ENCODE measurements at regions not wholly inside any gene's neighbourhood (a gene's known extent, or its start where the extent isn't known, plus 50 kb on each side); places are given as distances from the start of the nearest gene placed in this dataset.

- DNase-seq: no peak
Measured at GRCh38 chr10:25661632-25662031, 272.4 kb upstream of the MYO3A start.

DNA sequence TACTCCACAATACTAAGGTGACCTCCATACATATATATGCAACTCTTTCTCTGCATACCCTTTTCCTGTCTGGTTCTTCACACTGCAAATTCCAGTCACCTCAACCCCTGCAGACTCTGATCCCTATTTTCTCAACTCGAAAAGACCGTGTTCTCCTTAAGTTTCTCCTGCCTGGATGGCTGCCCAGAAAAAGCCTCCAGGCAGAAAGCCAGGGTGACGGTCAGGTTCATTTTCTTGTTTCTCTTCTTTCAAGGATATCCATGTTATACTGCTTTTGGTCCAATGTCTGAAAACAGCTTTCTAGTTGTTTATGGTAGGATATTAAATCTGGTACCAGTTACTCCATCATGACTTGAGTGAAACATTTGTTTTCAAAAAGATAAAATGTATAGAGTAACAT is 267.8 kb upstream of the MYO3A start:
- DNase-seq: no peak

DNA sequence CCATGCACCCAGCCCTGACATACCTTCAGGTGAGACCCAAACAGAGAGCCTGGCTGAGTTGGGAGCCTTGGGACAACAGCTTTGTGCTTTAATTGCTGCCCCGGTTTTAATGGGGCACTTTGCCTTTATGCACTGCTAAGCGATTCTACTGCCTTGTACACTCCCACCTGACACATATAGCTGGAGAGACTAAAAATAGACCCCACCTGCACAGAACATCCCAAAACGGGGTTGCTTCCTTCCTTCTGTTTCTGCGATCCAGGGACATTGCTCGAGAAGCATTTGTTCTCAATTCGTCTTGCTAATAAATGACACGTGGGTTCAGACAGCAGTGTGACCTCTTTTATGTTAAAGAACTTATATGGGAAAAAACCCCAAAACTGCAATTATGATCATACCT is 258.8 kb upstream of the MYO3A start:
- DNase-seq: no peak

DNA sequence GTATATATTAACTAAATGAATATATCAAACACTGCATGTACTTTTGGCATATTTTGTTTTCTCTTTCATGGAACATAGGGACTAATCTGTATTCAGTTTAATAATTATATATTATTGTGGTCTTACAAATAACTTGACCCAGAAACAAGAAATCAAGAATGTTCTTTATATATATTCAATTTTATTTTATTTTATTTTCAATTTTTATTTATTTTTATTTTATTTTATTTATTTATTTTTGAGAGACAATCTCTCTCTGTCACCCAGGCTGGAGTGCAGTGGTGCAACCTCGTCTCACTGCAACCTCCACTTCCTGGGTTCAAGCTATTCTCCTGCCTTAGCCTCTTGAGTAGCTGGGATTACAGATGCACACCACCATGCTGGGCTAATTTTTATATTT is 258.4 kb upstream of the MYO3A start:
- DNase-seq: no peak

DNA sequence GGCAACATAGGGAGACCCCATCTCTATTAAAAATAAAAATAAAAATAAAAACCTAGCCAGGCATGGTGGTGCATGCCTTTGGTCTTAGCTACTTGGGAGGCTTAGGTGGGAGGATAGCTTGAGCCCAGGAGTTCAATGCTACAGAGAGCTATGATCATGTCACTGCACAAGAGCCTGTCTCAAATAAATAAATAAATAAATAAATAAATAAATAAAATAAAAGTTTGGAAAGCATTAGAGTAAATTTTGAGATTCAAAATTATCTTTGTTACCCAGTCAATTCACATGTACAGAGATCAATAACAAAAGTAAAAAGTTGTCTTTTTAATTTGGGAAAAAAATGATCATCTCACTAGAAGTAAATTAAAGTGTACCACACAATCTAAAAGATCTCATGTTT is 255.8 kb upstream of the MYO3A start:
- DNase-seq: no peak

DNA sequence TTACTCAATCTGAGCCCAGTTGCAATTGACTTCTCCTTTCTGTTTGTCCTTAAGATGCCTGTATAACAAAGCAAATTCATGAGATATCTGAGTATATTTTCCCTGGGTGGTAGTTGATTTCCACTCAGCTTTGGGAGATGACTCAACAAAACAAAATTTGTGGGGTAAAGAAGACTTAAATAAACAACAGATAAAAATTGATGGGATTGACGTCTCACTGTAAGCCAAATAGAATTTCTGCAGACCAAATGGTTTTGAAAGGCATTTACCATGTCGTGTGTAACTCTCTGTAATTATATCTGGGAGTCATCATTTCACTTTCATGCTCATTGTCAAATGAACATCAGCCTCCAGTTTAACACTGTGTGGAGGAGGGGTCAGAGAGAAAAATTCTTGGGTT is 255.4 kb upstream of the MYO3A start:
- no peak for DNase-seq

GRCh38 chr10:25682203-25682851 is 251.7 kb upstream of the MYO3A start:
- DNase-seq: no peak

- DNase-seq: no peak
Measured at GRCh38 chr10:25683344-25683743, 250.7 kb upstream of the MYO3A start.

GRCh38 chr10:25687521-25687920 is 246.5 kb upstream of the MYO3A start:
- DNase-seq: no peak

- DNase-seq: no peak
Measured at GRCh38 chr10:25689346-25690100, 244.5 kb upstream of the MYO3A start.

- DNase-seq: no peak
Measured at GRCh38 chr10:25692761-25693160, 241.3 kb upstream of the MYO3A start.

DNA sequence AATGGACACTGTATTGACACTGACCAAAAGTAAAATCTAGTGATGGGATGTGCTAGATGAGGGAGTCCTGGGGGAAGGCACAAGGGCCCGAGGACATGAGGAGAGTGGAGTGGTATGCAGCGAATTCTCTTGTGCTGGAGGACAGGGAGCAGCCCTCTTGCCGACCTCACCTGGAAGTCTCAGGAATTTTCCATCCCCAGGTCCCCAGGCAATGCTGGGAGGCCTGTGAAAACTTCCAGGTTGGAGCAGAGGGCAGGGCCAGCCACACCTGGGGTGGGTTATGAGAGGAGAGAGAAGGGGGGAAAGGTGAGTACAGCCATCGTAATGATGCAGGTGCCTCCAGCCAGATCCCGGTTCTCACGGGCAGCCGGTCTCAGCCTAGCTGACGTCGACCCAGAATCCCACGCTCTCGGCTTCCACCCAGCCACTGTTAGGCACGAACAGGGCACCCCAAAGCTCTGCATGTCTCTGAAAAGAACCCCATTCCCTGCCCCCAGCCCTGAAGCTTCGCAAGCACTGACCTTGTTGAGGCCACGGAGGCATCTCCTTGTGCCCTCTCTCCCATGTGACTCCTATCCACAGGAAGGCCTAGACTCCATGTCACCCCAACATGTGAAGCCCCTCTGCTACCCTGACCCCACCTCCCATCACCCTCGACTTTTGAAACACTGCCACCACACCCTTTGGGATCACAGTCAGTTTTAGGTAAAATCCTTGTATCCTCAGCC is 239.7 kb upstream of the MYO3A start:
- no peak for DNase-seq

DNA sequence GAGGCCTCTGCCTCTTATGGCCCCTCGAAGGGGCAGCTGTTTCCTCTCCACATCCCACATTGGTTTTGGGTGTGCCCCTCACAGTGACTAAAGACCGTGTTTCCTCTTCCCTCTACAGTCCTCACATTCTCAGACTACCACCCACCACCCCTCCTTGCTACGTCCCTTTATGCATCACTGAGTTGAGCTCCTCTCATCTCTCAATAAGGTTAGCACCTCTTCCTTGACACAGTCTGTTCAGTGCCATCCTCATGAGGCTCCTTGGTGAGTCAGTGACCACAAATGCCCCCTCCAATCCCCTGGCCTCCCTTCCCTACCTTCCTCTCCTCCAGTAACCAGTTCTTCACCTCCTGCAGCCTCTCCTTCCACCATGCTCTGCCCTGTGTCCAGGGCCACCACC is 239.1 kb upstream of the MYO3A start:
- DNase-seq: no peak

- no peak for DNase-seq
Measured at GRCh38 chr10:25695586-25695985, 238.4 kb upstream of the MYO3A start.

- no peak for DNase-seq
Measured at GRCh38 chr10:25696013-25696708, 237.9 kb upstream of the MYO3A start.

DNA sequence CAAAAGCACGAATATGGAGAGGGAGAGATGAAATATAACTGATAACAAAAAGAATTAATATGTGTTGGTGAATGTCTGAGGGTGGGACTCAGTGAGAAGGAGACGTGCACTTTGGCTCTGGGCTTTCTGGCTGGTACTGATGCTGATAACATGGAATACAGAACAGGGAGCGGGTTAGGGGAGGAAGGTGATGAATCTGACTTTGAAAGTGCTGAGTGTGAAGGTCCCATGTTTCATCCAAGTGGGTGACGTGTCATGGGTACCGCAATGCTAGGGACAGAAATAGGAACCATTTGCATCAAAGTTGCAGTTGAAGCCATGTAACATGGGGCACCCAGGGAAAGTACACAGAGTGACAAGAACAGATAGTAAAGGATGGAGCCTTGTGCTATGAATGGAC is 236.6 kb upstream of the MYO3A start:
- DNase-seq: no peak

- no peak for DNase-seq
Measured at GRCh38 chr10:25698638-25699037, 235.4 kb upstream of the MYO3A start.

GRCh38 chr10:25699631-25700030 is 234.4 kb upstream of the MYO3A start:
- no peak for DNase-seq

- DNase-seq: no peak
Measured at GRCh38 chr10:25701652-25702051, 232.4 kb upstream of the MYO3A start.

DNA sequence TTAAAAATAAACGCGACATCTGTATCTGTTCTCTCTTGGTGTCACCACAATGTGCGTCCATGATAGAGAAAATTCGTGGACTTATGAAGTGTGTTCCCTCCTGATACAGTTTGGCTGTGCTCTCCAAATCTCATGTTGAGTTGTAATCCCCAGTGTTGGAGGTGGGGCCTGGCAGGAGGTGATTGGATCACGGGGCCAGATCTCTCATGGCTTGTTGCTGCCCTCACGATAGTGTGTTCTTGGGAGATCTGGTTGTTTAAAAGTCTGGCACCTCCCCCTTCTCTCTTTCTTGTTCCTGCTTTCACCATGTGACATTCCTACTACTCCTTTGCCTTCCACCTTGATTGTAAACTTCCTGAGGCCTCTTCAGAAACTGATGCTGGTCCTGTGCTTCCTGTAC is 229.4 kb upstream of the MYO3A start:
- no peak for DNase-seq

GRCh38 chr10:25707572-25707971 is 226.5 kb upstream of the MYO3A start:
- no peak for DNase-seq

- DNase-seq: no peak
Measured at GRCh38 chr10:25707976-25708671, 225.9 kb upstream of the MYO3A start.

DNA sequence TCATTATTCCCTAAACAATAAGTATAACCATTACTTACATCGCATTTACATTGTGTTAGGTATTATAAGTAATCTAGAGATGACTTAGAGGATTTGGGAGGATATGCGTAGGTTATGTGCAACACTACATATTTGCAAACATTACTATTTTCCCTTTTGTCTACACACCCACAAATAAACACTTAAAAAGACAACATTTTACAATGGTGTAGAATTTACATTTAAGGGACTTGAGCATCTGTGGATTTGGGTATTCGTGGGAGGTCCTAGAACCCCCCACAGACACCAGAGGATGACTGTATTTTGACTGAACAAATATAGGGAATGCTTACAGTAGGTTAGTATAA is 220.2 kb upstream of the MYO3A start:
- DNase-seq: no peak
